ENCODE measurements at regions not wholly inside any gene's neighbourhood (a gene's known extent, or its start where the extent isn't known, plus 50 kb on each side); places are given as distances from the start of the nearest gene placed in this dataset.
A peak's percentile ranks its signal among the peaks of the same experiment; 100 is the strongest.

DNA sequence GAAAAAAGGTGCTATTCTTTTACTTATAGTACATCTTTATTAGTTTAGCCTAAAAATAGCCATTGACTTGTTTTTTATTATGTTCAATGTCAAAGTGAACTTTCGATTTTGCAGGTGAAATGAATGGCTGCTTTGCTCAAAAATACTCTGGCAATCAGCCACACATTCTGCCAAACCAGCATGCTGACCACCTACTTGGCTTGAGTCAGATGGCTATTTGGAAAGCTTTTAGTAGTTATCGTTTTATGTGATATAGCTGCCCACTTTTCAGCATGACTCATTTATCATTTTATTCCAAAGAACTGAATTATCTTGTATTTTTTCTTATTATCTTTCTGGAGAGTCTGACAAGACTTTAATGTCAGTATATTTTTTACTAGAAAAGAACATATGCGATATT, 1615.8 kb upstream of the TMEFF2 start:
- 0 out of 2 replicates have a peak overlapping the region, but pooled peaks have one; percentile 11 for H3K27ac ChIP-seq (ENCODE audit: low read length)
- no peak overlapping the region for H3K9ac ChIP-seq (ENCODE audit: low read length)
- ATAC-seq (peak; percentile 41), DNase-seq (peak; percentile 17)
- no peaks in the 10 kb centered on the region for H3F3A ChIP-seq (ENCODE audit: low read length, unreplicated experiment)
- intact Hi-C loops (cut with micrococcal nuclease) = no loop called here
- CTCF ChIA-PET = no interaction called here
- H3K4me1 ChIP-seq (ENCODE audit: insufficient read depth, low read length) = peaks cover 18% of the 10 kb centered on the region
- POLR2A ChIA-PET (ENCODE audit: unreplicated experiment) = interaction anchor here (0.6 kb wide), 1 partner anchor 502 kb away, joined by 3 read pairs; no protein-coding TSS in a partner anchor
- H3K79me2 ChIP-seq (ENCODE audit: low read length) = no peaks in the 10 kb centered on the region
- no peaks in the 10 kb centered on the region for H3K9me3 ChIP-seq (ENCODE audit: low read length)
- no peak overlapping the region for H3K4me2 ChIP-seq (ENCODE audit: low read length)
- H3K4me3 ChIP-seq (ENCODE audit: low read length) = no peak overlapping the region
- TF ChIP-seq EZH2 (IDR thresholded peaks at IDR 0.05; ENCODE audit: low read length, unreplicated experiment) (no peak), EZH2phosphoT487 (IDR thresholded peaks at IDR 0.05; ENCODE audit: borderline replicate concordance, low read length) (no peak)
- TF ChIP-seq, protein P1, sequence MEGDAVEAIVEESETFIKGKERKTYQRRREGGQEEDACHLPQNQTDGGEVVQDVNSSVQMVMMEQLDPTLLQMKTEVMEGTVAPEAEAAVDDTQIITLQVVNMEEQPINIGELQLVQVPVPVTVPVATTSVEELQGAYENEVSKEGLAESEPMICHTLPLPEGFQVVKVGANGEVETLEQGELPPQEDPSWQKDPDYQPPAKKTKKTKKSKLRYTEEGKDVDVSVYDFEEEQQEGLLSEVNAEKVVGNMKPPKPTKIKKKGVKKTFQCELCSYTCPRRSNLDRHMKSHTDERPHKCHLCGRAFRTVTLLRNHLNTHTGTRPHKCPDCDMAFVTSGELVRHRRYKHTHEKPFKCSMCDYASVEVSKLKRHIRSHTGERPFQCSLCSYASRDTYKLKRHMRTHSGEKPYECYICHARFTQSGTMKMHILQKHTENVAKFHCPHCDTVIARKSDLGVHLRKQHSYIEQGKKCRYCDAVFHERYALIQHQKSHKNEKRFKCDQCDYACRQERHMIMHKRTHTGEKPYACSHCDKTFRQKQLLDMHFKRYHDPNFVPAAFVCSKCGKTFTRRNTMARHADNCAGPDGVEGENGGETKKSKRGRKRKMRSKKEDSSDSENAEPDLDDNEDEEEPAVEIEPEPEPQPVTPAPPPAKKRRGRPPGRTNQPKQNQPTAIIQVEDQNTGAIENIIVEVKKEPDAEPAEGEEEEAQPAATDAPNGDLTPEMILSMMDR (conservative IDR thresholded peaks at IDR 0.05; ENCODE audit: low read depth, low read length) = no peak
- H3K9me2 ChIP-seq (replicated peaks; ENCODE audit: low read length) = no peaks in the 10 kb centered on the region
- no peaks in the 10 kb centered on the region for H3K36me3 ChIP-seq (ENCODE audit: low read depth, low read length)
- no peaks in the 10 kb centered on the region for H3K27me3 ChIP-seq (ENCODE audit: low read length)
- no TSS peak for BruUV-seq (replicated peaks)
- H4K20me1 ChIP-seq (ENCODE audit: low read length) = no peaks in the 10 kb centered on the region
- no peak overlapping the region for H2AFZ ChIP-seq (ENCODE audit: low read length)

DNA sequence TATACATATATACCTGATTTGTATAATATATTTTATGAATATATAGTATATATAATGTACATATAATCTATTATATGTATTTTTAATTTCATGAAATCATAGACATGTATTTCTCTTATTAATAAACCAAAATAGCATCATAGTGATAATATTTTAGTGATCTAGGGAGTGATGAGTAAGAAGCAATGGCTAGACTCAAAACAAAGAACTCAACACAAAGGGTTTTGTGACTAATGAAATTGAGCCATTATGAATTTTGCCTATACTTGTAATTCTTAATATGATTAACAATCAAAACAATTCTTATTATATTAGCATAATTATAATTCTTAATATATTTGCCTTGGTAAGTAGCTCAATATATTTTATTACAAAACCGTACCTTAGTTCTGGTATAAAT, 1614.1 kb upstream of the TMEFF2 start:
- CTCF ChIA-PET = no interaction called here
- intact Hi-C loops (cut with micrococcal nuclease) = no loop called here
- DNase-seq = no peak

More for the DNA sequence above, 1614.1 kb upstream of the TMEFF2 start:
- POLR2A ChIA-PET (ENCODE audit: unreplicated experiment) = no interaction called here
- BruUV-seq (replicated peaks) = no TSS peak
- TF ChIP-seq, protein P1 (conservative IDR thresholded peaks at IDR 0.05; ENCODE audit: low read depth, low read length) = no peak
- no peak for TF ChIP-seq EZH2phosphoT487 (IDR thresholded peaks at IDR 0.05; ENCODE audit: borderline replicate concordance, low read length)
- no peak for TF ChIP-seq EZH2 (IDR thresholded peaks at IDR 0.05; ENCODE audit: low read length, unreplicated experiment)
- H3K9ac ChIP-seq (ENCODE audit: low read length) = no peak overlapping the region
- H3K4me1 ChIP-seq (ENCODE audit: insufficient read depth, low read length) = peaks cover 20% of the 10 kb centered on the region
- H3K4me3 ChIP-seq (ENCODE audit: low read length) = no peak overlapping the region
- H2AFZ ChIP-seq (ENCODE audit: low read length) = no peak overlapping the region
- H3K27me3 ChIP-seq (ENCODE audit: low read length) = no peaks in the 10 kb centered on the region
- no peak for ATAC-seq
- no peaks in the 10 kb centered on the region for H3K9me3 ChIP-seq (ENCODE audit: low read length)
- no peaks in the 10 kb centered on the region for H3K36me3 ChIP-seq (ENCODE audit: low read depth, low read length)
- no peaks in the 10 kb centered on the region for H3K79me2 ChIP-seq (ENCODE audit: low read length)
- H3F3A ChIP-seq (ENCODE audit: low read length, unreplicated experiment) = no peaks in the 10 kb centered on the region
- H3K9me2 ChIP-seq (replicated peaks; ENCODE audit: low read length) = no peaks in the 10 kb centered on the region
- H3K4me2 ChIP-seq (ENCODE audit: low read length) = no peak overlapping the region
- no peaks in the 10 kb centered on the region for H4K20me1 ChIP-seq (ENCODE audit: low read length)
- no peak overlapping the region for H3K27ac ChIP-seq (ENCODE audit: low read length)
